HEK293 (cell line): ENCODE measurements at regions not wholly inside any gene's neighbourhood (a gene's known extent, or its start where the extent isn't known, plus 50 kb on each side); places are given as distances from the start of the nearest gene placed in this dataset.

Source experiments
- CTCF ChIA-PET: fragments of 350-600 bp; formaldehyde crosslinking; extraction: SDS; loops from one replicate; lab custom pipeline; 2021; ENCODE audit warnings: antibody characterized with exemption; lab: Yijun Ruan, JAX
- POLR2A ChIA-PET: fragments of 300-600 bp; formaldehyde crosslinking; extraction: SDS; loops from one replicate; lab custom pipeline; 2020; ENCODE audit warnings: antibody characterized with exemption, inconsistent platforms; lab: Yijun Ruan, JAX
- H3K27ac ChIP-seq: fragments of 200-500 bp; sonication (Bioruptor generic); 2 replicates; pipeline ENCODE4 v1.5.1; 2014; ENCODE audit warnings: low read depth, low read length, control low read depth, inconsistent platforms; ENCODE audit errors: extremely low read depth
- H3K36me3 ChIP-seq, 2 experiments: fragments of 200-500 bp in 1 of 2; sonication (Bioruptor generic) in 1 of 2; 1 replicate in 1 of 2; 2 replicates in 1 of 2; pipeline ENCODE4 v1.5.1; 2014 to 2017; ENCODE audit warnings: inconsistent platforms in 2 of 2, low read length in 2 of 2; ENCODE audit not compliant: control insufficient read depth in 2 of 2, insufficient read depth in 1 of 2
- H3K4me1 ChIP-seq: fragments of 200-500 bp; sonication (Bioruptor generic); 2 replicates; pipeline ENCODE4 v1.5.1; 2014; ENCODE audit warnings: mild to moderate bottlenecking, low read length, inconsistent platforms; ENCODE audit not compliant: control insufficient read depth, insufficient read depth
- H3K4me3 ChIP-seq: 2 replicates; pipeline ENCODE4 v1.5.1; 2011; ENCODE audit warnings: low read depth, mild to moderate bottlenecking, control low read depth, low read length, moderate library complexity
- H3K9me3 ChIP-seq: fragments of 200-500 bp; sonication (Bioruptor generic); 2 replicates; pipeline ENCODE4 v1.5.1; 2014; ENCODE audit warnings: low read depth, low read length, inconsistent platforms; ENCODE audit not compliant: control insufficient read depth, insufficient read depth
- BCL11A ChIP-seq: fragments of 450-650 bp; formaldehyde crosslinking; IDR thresholded peaks from 2 replicates; pipeline ENCODE4 v1.5.1; 2016; ENCODE audit warnings: low read depth, missing biosample characterization, missing genetic modification characterization
- BCL11B ChIP-seq: fragments of 450-650 bp; formaldehyde crosslinking; IDR thresholded peaks from 2 replicates; pipeline ENCODE4 v1.5.1; 2016; ENCODE audit warnings: low read depth, missing biosample characterization, missing genetic modification characterization
- BCL6B ChIP-seq: fragments of 450-650 bp; formaldehyde crosslinking; IDR thresholded peaks from 2 replicates; pipeline ENCODE4 v1.5.1; 2017; ENCODE audit warnings: missing biosample characterization, missing genetic modification characterization
- GLIS1 ChIP-seq: fragments of 450-650 bp; formaldehyde crosslinking; IDR thresholded peaks from 2 replicates; pipeline ENCODE4 v1.5.1; 2016; ENCODE audit warnings: missing biosample characterization, missing genetic modification characterization
- SP3 ChIP-seq: fragments of 450-650 bp; formaldehyde crosslinking; IDR thresholded peaks from 2 replicates; pipeline ENCODE4 v1.5.1; 2016; ENCODE audit warnings: missing biosample characterization, missing genetic modification characterization
- TRIM28 ChIP-seq: IDR thresholded peaks from 2 replicates; pipeline ENCODE4 v1.6.1; 2011; ENCODE audit warnings: low read length, control low read depth, borderline replicate concordance
- ZBTB49 ChIP-seq: fragments of 450-650 bp; formaldehyde crosslinking; IDR thresholded peaks from 2 replicates; pipeline ENCODE4 v1.5.1; 2016; ENCODE audit warnings: missing biosample characterization, missing genetic modification characterization, low read depth
- ZEB2 ChIP-seq: fragments of 450-650 bp; formaldehyde crosslinking; IDR thresholded peaks from 2 replicates; pipeline ENCODE4 v1.5.1; 2016; ENCODE audit warnings: missing biosample characterization, missing genetic modification characterization
- ZNF114 ChIP-seq: fragments of 450-650 bp; formaldehyde crosslinking; IDR thresholded peaks from 2 replicates; pipeline ENCODE4 v1.5.0; 2017; ENCODE audit warnings: missing biosample characterization, missing genetic modification characterization
- ZNF513 ChIP-seq: fragments of 450-650 bp; IDR thresholded peaks from 2 replicates; pipeline ENCODE4 v1.5.1; 2018; ENCODE audit warnings: missing biosample characterization, missing genetic modification characterization
- ZNF518A ChIP-seq: fragments of 450-650 bp; formaldehyde crosslinking; conservative IDR thresholded peaks from 2 replicates; pipeline ENCODE4 v1.5.1; 2016; ENCODE audit warnings: low read depth, missing biosample characterization, missing genetic modification characterization
- ZNF549 ChIP-seq: fragments of 450-650 bp; IDR thresholded peaks from 2 replicates; pipeline ENCODE4 v1.5.1; 2018; ENCODE audit warnings: missing biosample characterization, missing genetic modification characterization, mild to moderate bottlenecking, inconsistent platforms, moderate library complexity
- ZSCAN23 ChIP-seq: fragments of 450-650 bp; formaldehyde crosslinking; IDR thresholded peaks from 2 replicates; pipeline ENCODE4 v1.5.1; 2016; ENCODE audit warnings: missing biosample characterization, missing genetic modification characterization

GRCh38 chr18:78549971-78550370 is 429.6 kb upstream of the SALL3 start (continued):
- TF ChIP-seq BCL6B (tag by site-specific recombination) = no peak
- no peak for TF ChIP-seq ZBTB49 (tag by site-specific recombination)
- TF ChIP-seq ZNF513 (tag by site-specific recombination) = no peak
- TF ChIP-seq GLIS1 = no peak
- TF ChIP-seq ZNF549 (tag by site-specific recombination) = no peak

GRCh38 chr18:78554944-78555608 is 424.5 kb upstream of the SALL3 start:
- TF ChIP-seq SP3 (tag by site-specific recombination) (no peak), TRIM28 (peak; percentile 41; the same call in 1 of the 2 replicates)
- Histone ChIP-seq H3K9me3 (no peaks in the 10 kb centered on the region), H3K4me1 (no peaks in the 10 kb centered on the region), H3K4me3 (no peak overlapping the region), H3K27ac (no peak overlapping the region), H3K36me3 (no peaks in the 10 kb centered on the region)
- CTCF ChIA-PET = interaction anchor here (0.6 kb wide), 1 partner anchor 321 kb away, joined by 3 read pairs; no protein-coding TSS in a partner anchor
- POLR2A ChIA-PET = no interaction called here

GRCh38 chr18:78557371-78557770 is 422.2 kb upstream of the SALL3 start:
- Histone ChIP-seq H3K4me3 (no peak overlapping the region), H3K4me1 (no peaks in the 10 kb centered on the region), H3K9me3 (no peaks in the 10 kb centered on the region), H3K27ac (no peak overlapping the region), H3K36me3 (no peaks in the 10 kb centered on the region)
- no peak for TF ChIP-seq BCL11A
- no peak for TF ChIP-seq BCL11B (tag by site-specific recombination)
- no peak for TF ChIP-seq ZSCAN23
- TF ChIP-seq ZNF114 = no peak
- no peak for TF ChIP-seq ZNF518A
- no peak for TF ChIP-seq ZEB2
- CTCF ChIA-PET = no interaction called here
- POLR2A ChIA-PET = no interaction called here
